ENCODE measurements at regions not wholly inside any gene's neighbourhood (a gene's known extent, or its start where the extent isn't known, plus 50 kb on each side); places are given as distances from the start of the nearest gene placed in this dataset.

- no peak for TF ChIP-seq CTCF (IDR thresholded peaks at IDR 0.05)
- TF ChIP-seq POLR2A (IDR thresholded peaks at IDR 0.05) = no peak
- no peak for TF ChIP-seq EP300 (IDR thresholded peaks at IDR 0.05)
These were observed 170.1 kb downstream of the URI1 start for GRCh38 chr19:30112171-30112570.
